Stomach (tissue), 8 donors: ENCODE measurements at regions not wholly inside any gene's neighbourhood (a gene's known extent, or its start where the extent isn't known, plus 50 kb on each side); places are given as distances from the start of the nearest gene placed in this dataset.
A peak's percentile ranks its signal among the peaks of the same experiment; 100 is the strongest.

Experiments
- DNase-seq, 2 donors: peaks; one replicate each; pipeline versions ENCODE4 v3.0.0 to v3.0.0-alpha.2; 2013 to 2019
- H3K27ac ChIP-seq, 5 donors: fragments of 200-600 bp in 4 of 5; sonication (generic) in 4 of 5; one replicate each; pipeline ENCODE4 v1.5.1; 2013 to 2019; ENCODE audit warnings: mild to moderate bottlenecking in 1 of 5, moderate library complexity in 1 of 5
- H3K27me3 ChIP-seq, 3 donors: fragments of 200-600 bp; sonication (generic); one replicate each; pipeline ENCODE4 v1.5.1; 2017 to 2019; ENCODE audit warnings: mixed run types in 1 of 3
- H3K36me3 ChIP-seq, 4 donors: fragments of 200-600 bp; sonication (generic); 1 replicate in 3 of 4; 2 replicates in 1 of 4; pipeline ENCODE4 v1.5.1; 2016 to 2019
- H3K4me1 ChIP-seq, 4 donors: fragments of 200-600 bp; sonication (generic); one replicate each; pipeline ENCODE4 v1.5.1; 2016 to 2019
- H3K4me3 ChIP-seq, 4 donors: fragments of 200-600 bp; sonication (generic) in 3 of 4; one replicate each; pipeline ENCODE4 v1.5.1; 2016 to 2019; ENCODE audit warnings: mild to moderate bottlenecking in 1 of 4
- H3K9me3 ChIP-seq, 4 donors: fragments of 200-600 bp; sonication (generic); one replicate each; pipeline ENCODE4 v1.5.1; 2016 to 2019
- EP300 ChIP-seq: sonication (generic); formaldehyde crosslinking; IDR thresholded peaks from one replicate; pipeline ENCODE4 v1.6.1; 2017; ENCODE audit warnings: antibody characterized with exemption
- POLR2A ChIP-seq, 4 donors: fragments of 450-650 bp; IDR thresholded peaks; one replicate each; pipeline ENCODE4 v1.6.1; 2016; ENCODE audit warnings: antibody characterized with exemption in 4 of 4, control low read depth in 2 of 4, mild to moderate bottlenecking in 1 of 4, moderate library complexity in 1 of 4
- POLR2AphosphoS5 ChIP-seq, 3 donors: sonication (generic); formaldehyde crosslinking; IDR thresholded peaks; one replicate each; pipeline ENCODE4 v1.6.1; 2016; ENCODE audit warnings: antibody characterized with exemption in 3 of 3
- WGBS, 5 donors: extraction: QIAGEN DNeasy Blood & Tissue Kit in 3 of 5; methylation state at CpG; one replicate each; pipeline versions ENCODE4 v1.1.5 to v1.1.7; 2013 to 2018; 5-methylcytosine and 5-hydroxymethylcytosine counted together
- intact Hi-C: fragments of 100-400 bp; cut with DNase I; formaldehyde crosslinking; loops from one replicate; pipeline ENCODE4 v1.15.1; 2023; ENCODE audit warnings: low total_unique reads
- TF ChIP-seq, protein P1 (sequence below), 7 experiments: fragments of 450-650 bp in 4 of 7; fragments of 200-600 bp in 3 of 7; sonication (generic) in 3 of 7; IDR thresholded peaks; one replicate each; pipeline ENCODE4 v1.5.1; 2016 to 2019; ENCODE audit warnings: antibody characterized with exemption in 7 of 7, control low read depth in 2 of 7, mild to moderate bottlenecking in 1 of 7
- donor health status: healthy with polysubstance abuse.
- donor health status: Bipolar disorder and iron deficiency.
- donor health status: healthy.

DNA sequence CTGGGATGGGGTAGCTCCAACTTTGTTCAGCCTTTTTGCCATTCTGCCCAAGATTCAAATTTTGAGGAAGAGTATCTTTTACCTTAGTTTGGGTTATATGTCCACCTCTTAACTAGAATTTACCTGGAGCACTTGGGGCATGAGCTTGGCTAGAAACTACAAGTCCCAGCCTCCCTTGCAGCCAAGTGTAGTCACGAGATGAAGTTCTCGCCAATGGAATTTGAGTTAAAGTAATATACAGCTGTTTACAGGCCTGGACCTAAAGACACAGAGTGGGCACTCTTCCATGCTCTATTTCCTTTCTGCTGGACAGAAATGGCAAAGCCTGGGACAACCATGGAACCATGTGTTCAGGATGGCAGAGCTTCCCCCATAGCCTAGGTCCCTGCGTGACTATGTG is 233.6 kb upstream of the GATB start:
- intact Hi-C loops: no loop called here
- H3K36me3 ChIP-seq: no peaks in the 10 kb centered on the region
- WGBS, 5 donors: 89 to 95% (median 92%) methylated on average over 3 of the region's 3 CpGs

DNA sequence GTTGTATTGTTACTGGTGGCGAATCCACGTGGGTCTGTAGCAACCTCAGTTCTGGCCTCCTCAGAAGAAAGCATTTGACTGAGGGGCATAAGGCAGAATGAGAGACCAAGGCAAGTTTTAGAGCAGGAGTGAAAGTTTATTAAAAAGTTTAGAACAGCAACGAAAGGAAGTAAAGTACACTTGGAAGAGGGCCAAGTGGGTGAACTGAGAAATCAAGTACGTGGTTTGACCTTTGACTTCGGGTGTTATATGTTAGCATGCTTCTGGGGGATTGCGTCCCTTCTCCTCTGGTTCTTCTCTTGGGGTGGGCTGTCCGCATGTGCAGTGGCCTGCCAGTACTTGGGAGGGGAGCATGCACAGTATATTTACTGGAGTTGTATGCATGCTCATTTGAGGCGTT is 232.7 kb upstream of the GATB start:
- Histone ChIP-seq H3K9me3 (no peaks in the 10 kb centered on the region), H3K4me1 (no peaks in the 10 kb centered on the region), H3K27me3 (no peaks in the 10 kb centered on the region), H3K4me3 (no peak overlapping the region), H3K36me3 (no peaks in the 10 kb centered on the region), H3K27ac (no peak overlapping the region)
- TF ChIP-seq POLR2A (IDR thresholded peaks at IDR 0.05): no peak
- intact Hi-C loops: no loop called here
- peak in 1 of 2 donors; percentile 31 for DNase-seq
- 42 to 59% (median 51%) methylated on average over 8 of the region's 8 CpGs for WGBS, 5 donors

More for the DNA sequence above, 233.6 kb upstream of the GATB start:
- Histone ChIP-seq H3K27ac (no peak overlapping the region), H3K27me3 (no peaks in the 10 kb centered on the region), H3K4me3 (no peak overlapping the region), H3K9me3 (no peaks in the 10 kb centered on the region), H3K4me1 (no peaks in the 10 kb centered on the region)
- no peak for TF ChIP-seq POLR2AphosphoS5 (IDR thresholded peaks at IDR 0.05)
- no peak for DNase-seq

DNA sequence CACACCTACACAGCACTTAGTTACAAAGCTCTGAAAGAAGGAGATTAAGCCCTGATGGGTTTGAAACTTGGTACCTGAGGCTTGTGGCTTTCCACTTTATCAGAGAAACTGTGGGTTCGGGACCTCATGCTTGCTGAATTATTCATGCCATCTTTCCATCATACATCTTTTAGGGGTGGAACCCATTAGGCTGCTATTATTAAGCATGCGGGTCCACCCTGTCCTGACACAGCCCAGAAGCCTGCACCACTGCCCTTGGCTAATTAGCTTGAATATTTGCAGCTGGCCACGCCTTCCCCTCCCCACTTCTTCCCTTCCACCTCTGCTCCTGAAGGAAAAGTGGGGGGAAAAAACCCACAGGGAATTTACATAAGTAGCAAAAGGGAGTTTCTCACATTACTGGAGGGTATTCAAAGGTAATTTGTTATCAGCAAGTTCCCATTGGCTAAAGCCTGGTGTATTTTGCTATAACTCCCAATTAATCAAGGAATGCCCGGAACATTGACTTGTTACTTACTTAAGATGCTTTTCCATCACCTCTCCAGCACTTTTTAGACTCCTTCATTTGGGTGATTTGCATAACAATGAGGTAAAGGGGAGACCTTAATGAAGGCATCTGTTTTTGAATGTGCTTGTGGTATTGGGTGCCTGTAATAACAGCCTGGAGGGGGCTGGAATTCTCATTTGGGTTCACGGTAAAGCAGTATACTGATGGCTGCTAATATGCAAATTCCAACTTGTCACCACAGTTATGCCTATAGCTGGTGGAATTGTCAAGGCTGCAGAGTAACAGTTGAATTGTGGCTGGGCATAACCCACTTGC is 231.7 kb upstream of the GATB start:
- H3K4me1 ChIP-seq: no peaks in the 10 kb centered on the region
- no peaks in the 10 kb centered on the region for H3K27me3 ChIP-seq
- TF ChIP-seq POLR2A (IDR thresholded peaks at IDR 0.05): no peak
- H3K9me3 ChIP-seq: no peaks in the 10 kb centered on the region
- no peak overlapping the region for H3K4me3 ChIP-seq
- H3K27ac ChIP-seq: no peak overlapping the region
- intact Hi-C loops: no loop called here
- DNase-seq: peak in 1 of 2 donors; percentile 17
- no peaks in the 10 kb centered on the region for H3K36me3 ChIP-seq
- WGBS, 5 donors: 68 to 76% (median 70%) methylated on average over 5 of the region's 5 CpGs

DNA sequence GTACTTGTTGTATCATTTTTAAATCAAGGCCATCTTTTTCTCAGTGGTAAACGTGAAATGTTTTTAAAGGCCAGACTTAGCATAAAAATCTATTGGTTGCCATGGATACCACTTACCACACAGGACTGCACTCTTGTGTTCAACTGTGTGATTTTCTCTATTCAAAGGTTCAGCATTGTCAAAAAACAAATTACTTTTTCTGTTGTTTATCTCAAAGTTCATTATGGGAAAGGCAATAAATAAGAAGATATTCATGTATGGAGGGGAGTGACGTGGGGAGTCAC is 231.0 kb upstream of the GATB start:
- no peak overlapping the region for H3K27ac ChIP-seq
- no peak for TF ChIP-seq POLR2A (IDR thresholded peaks at IDR 0.05)
- TF ChIP-seq, protein P1, sequence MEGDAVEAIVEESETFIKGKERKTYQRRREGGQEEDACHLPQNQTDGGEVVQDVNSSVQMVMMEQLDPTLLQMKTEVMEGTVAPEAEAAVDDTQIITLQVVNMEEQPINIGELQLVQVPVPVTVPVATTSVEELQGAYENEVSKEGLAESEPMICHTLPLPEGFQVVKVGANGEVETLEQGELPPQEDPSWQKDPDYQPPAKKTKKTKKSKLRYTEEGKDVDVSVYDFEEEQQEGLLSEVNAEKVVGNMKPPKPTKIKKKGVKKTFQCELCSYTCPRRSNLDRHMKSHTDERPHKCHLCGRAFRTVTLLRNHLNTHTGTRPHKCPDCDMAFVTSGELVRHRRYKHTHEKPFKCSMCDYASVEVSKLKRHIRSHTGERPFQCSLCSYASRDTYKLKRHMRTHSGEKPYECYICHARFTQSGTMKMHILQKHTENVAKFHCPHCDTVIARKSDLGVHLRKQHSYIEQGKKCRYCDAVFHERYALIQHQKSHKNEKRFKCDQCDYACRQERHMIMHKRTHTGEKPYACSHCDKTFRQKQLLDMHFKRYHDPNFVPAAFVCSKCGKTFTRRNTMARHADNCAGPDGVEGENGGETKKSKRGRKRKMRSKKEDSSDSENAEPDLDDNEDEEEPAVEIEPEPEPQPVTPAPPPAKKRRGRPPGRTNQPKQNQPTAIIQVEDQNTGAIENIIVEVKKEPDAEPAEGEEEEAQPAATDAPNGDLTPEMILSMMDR (IDR thresholded peaks at IDR 0.05): no peak
- no peak for TF ChIP-seq POLR2AphosphoS5 (IDR thresholded peaks at IDR 0.05)
- TF ChIP-seq EP300: no peak
- no peak for DNase-seq
- no peak overlapping the region for H3K4me3 ChIP-seq
- no peaks in the 10 kb centered on the region for H3K36me3 ChIP-seq
- no peaks in the 10 kb centered on the region for H3K27me3 ChIP-seq
- no peaks in the 10 kb centered on the region for H3K9me3 ChIP-seq
- intact Hi-C loops: no loop called here
- WGBS, 5 donors: 35 to 80% (median 58%) methylated on average over 2 of the region's 2 CpGs
- H3K4me1 ChIP-seq: no peaks in the 10 kb centered on the region

DNA sequence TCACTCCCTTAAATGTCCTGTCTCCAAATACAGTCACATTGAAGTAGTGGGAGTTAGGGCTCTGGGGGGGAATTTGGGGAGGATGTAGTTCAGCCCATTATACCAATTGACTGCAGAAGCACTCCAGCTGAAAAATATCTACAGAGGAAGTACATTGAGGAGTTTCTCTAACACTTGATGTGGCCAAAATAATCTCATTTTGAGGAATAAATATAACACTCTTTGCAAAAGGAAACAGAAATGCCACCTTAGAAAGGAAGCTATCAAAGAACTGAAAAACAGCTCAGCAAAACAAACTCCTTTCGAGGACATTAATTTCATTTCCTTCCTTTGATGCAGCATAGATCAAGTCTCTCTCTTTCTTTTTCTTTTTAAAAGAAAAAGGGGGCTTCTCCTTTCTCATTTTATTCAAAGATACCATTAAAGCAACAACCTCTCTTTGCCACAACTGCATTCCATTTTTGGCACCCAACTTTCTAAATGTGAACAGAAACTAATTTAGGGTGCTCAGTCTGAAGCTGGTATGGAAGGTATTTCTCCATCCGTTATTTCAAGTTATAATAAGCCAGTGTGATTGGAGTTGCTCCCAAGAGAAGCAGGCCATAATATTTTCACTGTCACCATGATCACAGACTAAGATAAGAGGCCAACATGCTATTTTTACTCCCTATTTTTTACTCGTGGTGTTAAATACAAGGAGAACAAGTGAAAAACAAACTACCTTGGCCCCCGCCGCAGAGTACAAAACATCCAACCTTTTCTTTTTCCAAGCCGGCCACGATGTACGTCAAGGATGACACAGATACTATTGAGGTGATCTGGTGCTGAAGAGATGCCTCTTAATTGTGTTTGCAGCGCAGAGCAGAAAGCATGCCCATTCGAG is 230.4 kb upstream of the GATB start:
- WGBS, 5 donors: 57 to 81% (median 77%) methylated on average over 10 of the region's 10 CpGs
- H3K36me3 ChIP-seq: no peaks in the 10 kb centered on the region
- H3K9me3 ChIP-seq: no peaks in the 10 kb centered on the region
- H3K4me3 ChIP-seq: no peak overlapping the region
- H3K4me1 ChIP-seq: no peaks in the 10 kb centered on the region
- TF ChIP-seq, protein P1 (IDR thresholded peaks at IDR 0.05): no peak
- no peak for TF ChIP-seq EP300
- no peak for TF ChIP-seq POLR2A (IDR thresholded peaks at IDR 0.05)
- TF ChIP-seq POLR2AphosphoS5 (IDR thresholded peaks at IDR 0.05): no peak
- intact Hi-C loops: no loop called here
- H3K27me3 ChIP-seq: no peaks in the 10 kb centered on the region
- peak overlapping the region in 1 of 5 donors; percentile 11 for H3K27ac ChIP-seq
- DNase-seq: peak in 1 of 2 donors; percentile 6

DNA sequence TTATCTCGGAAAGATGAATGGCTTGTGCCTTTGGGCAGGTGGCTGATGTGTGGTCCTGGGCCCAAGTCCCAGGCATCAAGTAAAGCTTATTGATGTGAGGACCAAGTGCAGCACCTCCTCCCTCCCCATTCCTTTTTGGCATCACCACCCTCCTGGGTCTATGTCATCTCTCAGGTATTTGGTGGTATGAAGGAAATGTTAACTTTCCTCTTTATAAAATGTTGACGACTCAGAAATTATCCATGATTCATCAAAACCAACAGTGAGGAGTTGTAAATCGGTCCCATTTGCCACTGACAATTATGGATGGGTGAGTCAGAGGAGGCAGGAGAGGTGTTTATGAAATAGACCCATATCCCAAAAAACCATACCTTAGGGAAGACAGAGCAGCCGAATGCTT is 229.4 kb upstream of the GATB start:
- Histone ChIP-seq H3K9me3 (no peaks in the 10 kb centered on the region), H3K4me1 (no peaks in the 10 kb centered on the region), H3K36me3 (no peaks in the 10 kb centered on the region), H3K27me3 (no peaks in the 10 kb centered on the region), H3K27ac (no peak overlapping the region), H3K4me3 (no peak overlapping the region)
- WGBS, 5 donors: 74 to 91% (median 80%) methylated on average over 4 of the region's 4 CpGs
- intact Hi-C loops: no loop called here
- TF ChIP-seq POLR2AphosphoS5 (IDR thresholded peaks at IDR 0.05) (no peak), EP300 (no peak), POLR2A (IDR thresholded peaks at IDR 0.05) (no peak)
- TF ChIP-seq, protein P1 (IDR thresholded peaks at IDR 0.05): no peak
- DNase-seq: no peak
